Sigmoid colon (tissue), 4 donors: ENCODE measurements at regions not wholly inside any gene's neighbourhood (a gene's known extent, or its start where the extent isn't known, plus 50 kb on each side); places are given as distances from the start of the nearest gene placed in this dataset.

Source experiments
- EP300 ChIP-seq, 4 donors: sonication (generic); formaldehyde crosslinking; IDR thresholded peaks; one replicate each; pipeline ENCODE4 v1.6.1; 2017; ENCODE audit warnings: antibody characterized with exemption in 4 of 4
- POLR2A ChIP-seq, 2 donors: fragments of 450-650 bp; IDR thresholded peaks; one replicate each; pipeline ENCODE4 v1.6.1; 2016; ENCODE audit warnings: antibody characterized with exemption in 2 of 2, mild to moderate bottlenecking in 2 of 2, moderate library complexity in 2 of 2
- POLR2AphosphoS5 ChIP-seq, 4 donors: sonication (generic); formaldehyde crosslinking; IDR thresholded peaks; one replicate each; pipeline ENCODE4 v1.6.1; 2017; ENCODE audit warnings: antibody characterized with exemption in 4 of 4
- TF ChIP-seq, protein P1 (sequence below), 4 experiments: fragments of 450-650 bp in 3 of 4; fragments of 200-600 bp in 1 of 4; IDR thresholded peaks; one replicate each; pipeline ENCODE4 v1.5.1; 2016 to 2019; ENCODE audit warnings: antibody characterized with exemption in 4 of 4, mild to moderate bottlenecking in 3 of 4, moderate library complexity in 2 of 4

GRCh38 chr4:62342346-62342745 lies 1142.2 kb downstream of the ADGRL3 start:
- no peak for TF ChIP-seq POLR2AphosphoS5 (IDR thresholded peaks at IDR 0.05)
- TF ChIP-seq, protein P1, sequence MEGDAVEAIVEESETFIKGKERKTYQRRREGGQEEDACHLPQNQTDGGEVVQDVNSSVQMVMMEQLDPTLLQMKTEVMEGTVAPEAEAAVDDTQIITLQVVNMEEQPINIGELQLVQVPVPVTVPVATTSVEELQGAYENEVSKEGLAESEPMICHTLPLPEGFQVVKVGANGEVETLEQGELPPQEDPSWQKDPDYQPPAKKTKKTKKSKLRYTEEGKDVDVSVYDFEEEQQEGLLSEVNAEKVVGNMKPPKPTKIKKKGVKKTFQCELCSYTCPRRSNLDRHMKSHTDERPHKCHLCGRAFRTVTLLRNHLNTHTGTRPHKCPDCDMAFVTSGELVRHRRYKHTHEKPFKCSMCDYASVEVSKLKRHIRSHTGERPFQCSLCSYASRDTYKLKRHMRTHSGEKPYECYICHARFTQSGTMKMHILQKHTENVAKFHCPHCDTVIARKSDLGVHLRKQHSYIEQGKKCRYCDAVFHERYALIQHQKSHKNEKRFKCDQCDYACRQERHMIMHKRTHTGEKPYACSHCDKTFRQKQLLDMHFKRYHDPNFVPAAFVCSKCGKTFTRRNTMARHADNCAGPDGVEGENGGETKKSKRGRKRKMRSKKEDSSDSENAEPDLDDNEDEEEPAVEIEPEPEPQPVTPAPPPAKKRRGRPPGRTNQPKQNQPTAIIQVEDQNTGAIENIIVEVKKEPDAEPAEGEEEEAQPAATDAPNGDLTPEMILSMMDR (IDR thresholded peaks at IDR 0.05) = no peak
- no peak for TF ChIP-seq EP300 (IDR thresholded peaks at IDR 0.05)
- no peak for TF ChIP-seq POLR2A (IDR thresholded peaks at IDR 0.05)
